ENCODE measurements at regions not wholly inside any gene's neighbourhood (a gene's known extent, or its start where the extent isn't known, plus 50 kb on each side); places are given as distances from the start of the nearest gene placed in this dataset.

- no peak overlapping the region for H3K4me3 ChIP-seq (ENCODE audit: control insufficient read depth, low read depth, low read length)
- DNase-seq (ENCODE audit: low read depth) = no peak
- no peak for TF ChIP-seq CTCF (IDR thresholded peaks at IDR 0.05; ENCODE audit: control insufficient read depth, insufficient read depth, low read depth, low read length, missing control alignments)
Measured at GRCh38 chr3:118781232-118781631, 253.4 kb downstream of the IGSF11 start.

- no peak overlapping the region for H3K4me3 ChIP-seq (ENCODE audit: control insufficient read depth, low read depth, low read length)
- DNase-seq (ENCODE audit: low read depth) = no peak
- TF ChIP-seq CTCF (IDR thresholded peaks at IDR 0.05; ENCODE audit: control insufficient read depth, insufficient read depth, low read depth, low read length, missing control alignments) = no peak
Measured at GRCh38 chr3:118781839-118782238, 252.8 kb downstream of the IGSF11 start.

GRCh38 chr3:118782755-118783202 is 251.9 kb downstream of the IGSF11 start:
- DNase-seq (ENCODE audit: low read depth) = no peak
- no peak overlapping the region for H3K4me3 ChIP-seq (ENCODE audit: control insufficient read depth, low read depth, low read length)
- no peak for TF ChIP-seq CTCF (IDR thresholded peaks at IDR 0.05; ENCODE audit: control insufficient read depth, insufficient read depth, low read depth, low read length, missing control alignments)

GRCh38 chr3:118785415-118785814 is 249.2 kb downstream of the IGSF11 start:
- H3K4me3 ChIP-seq (ENCODE audit: control insufficient read depth, low read depth, low read length) = no peak overlapping the region
- no peak for TF ChIP-seq CTCF (IDR thresholded peaks at IDR 0.05; ENCODE audit: control insufficient read depth, insufficient read depth, low read depth, low read length, missing control alignments)
- no peak for DNase-seq (ENCODE audit: low read depth)

- DNase-seq (ENCODE audit: low read depth) = no peak
- no peak for TF ChIP-seq CTCF (IDR thresholded peaks at IDR 0.05; ENCODE audit: control insufficient read depth, insufficient read depth, low read depth, low read length, missing control alignments)
- no peak overlapping the region for H3K4me3 ChIP-seq (ENCODE audit: control insufficient read depth, low read depth, low read length)
Measured at GRCh38 chr3:118791246-118791645, 243.4 kb downstream of the IGSF11 start.

- TF ChIP-seq CTCF (IDR thresholded peaks at IDR 0.05; ENCODE audit: control insufficient read depth, insufficient read depth, low read depth, low read length, missing control alignments) = no peak
- no peak overlapping the region for H3K4me3 ChIP-seq (ENCODE audit: control insufficient read depth, low read depth, low read length)
- DNase-seq (ENCODE audit: low read depth) = no peak
Measured at GRCh38 chr3:118792191-118792590, 242.5 kb downstream of the IGSF11 start.

GRCh38 chr3:118793176-118793575 is 241.5 kb downstream of the IGSF11 start:
- no peak overlapping the region for H3K4me3 ChIP-seq (ENCODE audit: control insufficient read depth, low read depth, low read length)
- DNase-seq (ENCODE audit: low read depth) = no peak
- no peak for TF ChIP-seq CTCF (IDR thresholded peaks at IDR 0.05; ENCODE audit: control insufficient read depth, insufficient read depth, low read depth, low read length, missing control alignments)
